LNCaP clone FGC (cell line): ENCODE measurements at regions not wholly inside any gene's neighbourhood (a gene's known extent, or its start where the extent isn't known, plus 50 kb on each side); places are given as distances from the start of the nearest gene placed in this dataset.

Experiments
- DNase-seq: peaks from one replicate; pipeline ENCODE4 v3.0.0-alpha.2; 2011; ENCODE audit warnings: low read depth
- H3K4me3 ChIP-seq: 2 replicates; pipeline ENCODE4 v1.5.1; 2011; ENCODE audit warnings: mild to moderate bottlenecking, low read depth, low read length, control low read depth
- TF ChIP-seq, protein P1 (sequence below): IDR thresholded peaks from 2 replicates; pipeline ENCODE4 v1.5.1; 2012; ENCODE audit warnings: mild to moderate bottlenecking; ENCODE audit not compliant: control insufficient read depth, insufficient read depth; ENCODE audit errors: extremely low read depth

DNA sequence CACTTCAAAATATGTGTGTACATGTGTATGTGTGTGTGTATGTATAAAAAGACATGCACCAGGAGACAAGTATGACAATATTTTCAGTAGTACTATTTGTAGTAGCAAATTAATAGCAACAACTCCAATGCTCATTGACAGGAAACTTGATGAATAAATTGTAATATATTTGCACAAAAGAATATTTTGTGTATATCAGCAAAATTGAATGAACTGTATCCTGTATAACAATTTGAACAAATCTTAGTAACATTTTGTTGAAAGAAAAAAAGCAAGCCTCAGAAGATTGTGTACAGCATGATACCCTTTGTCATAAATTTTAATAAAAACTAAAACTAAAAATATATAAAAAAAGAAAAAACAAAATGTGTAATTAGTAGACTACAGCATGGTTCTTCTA, 1367.3 kb upstream of the TMEFF2 start:
- TF ChIP-seq, protein P1, sequence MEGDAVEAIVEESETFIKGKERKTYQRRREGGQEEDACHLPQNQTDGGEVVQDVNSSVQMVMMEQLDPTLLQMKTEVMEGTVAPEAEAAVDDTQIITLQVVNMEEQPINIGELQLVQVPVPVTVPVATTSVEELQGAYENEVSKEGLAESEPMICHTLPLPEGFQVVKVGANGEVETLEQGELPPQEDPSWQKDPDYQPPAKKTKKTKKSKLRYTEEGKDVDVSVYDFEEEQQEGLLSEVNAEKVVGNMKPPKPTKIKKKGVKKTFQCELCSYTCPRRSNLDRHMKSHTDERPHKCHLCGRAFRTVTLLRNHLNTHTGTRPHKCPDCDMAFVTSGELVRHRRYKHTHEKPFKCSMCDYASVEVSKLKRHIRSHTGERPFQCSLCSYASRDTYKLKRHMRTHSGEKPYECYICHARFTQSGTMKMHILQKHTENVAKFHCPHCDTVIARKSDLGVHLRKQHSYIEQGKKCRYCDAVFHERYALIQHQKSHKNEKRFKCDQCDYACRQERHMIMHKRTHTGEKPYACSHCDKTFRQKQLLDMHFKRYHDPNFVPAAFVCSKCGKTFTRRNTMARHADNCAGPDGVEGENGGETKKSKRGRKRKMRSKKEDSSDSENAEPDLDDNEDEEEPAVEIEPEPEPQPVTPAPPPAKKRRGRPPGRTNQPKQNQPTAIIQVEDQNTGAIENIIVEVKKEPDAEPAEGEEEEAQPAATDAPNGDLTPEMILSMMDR = no peak

DNA sequence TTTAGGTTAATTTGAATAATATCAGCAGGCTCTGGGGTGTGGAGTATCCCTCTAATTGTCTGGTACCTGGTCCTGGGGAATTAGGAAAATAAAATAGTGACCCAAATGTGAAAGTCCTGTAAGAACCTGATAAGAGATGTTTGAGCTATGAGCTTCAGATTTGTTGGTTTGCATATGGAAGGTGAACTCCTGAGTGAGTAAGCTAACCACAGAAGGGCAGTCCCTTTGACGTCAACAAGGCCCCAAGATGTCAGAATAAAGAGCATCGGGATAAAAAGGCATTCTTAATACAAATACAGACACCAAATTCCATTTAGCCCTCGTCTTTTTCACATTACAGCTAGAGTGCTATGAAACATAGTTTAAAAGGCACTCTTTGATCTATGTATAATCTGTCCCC, 1366.3 kb upstream of the TMEFF2 start:
- DNase-seq = no peak
- H3K4me3 ChIP-seq = no peak overlapping the region
- TF ChIP-seq, protein P1 = no peak

More for the DNA sequence above, 1367.3 kb upstream of the TMEFF2 start:
- H3K4me3 ChIP-seq = no peak overlapping the region
- no peak for DNase-seq

DNA sequence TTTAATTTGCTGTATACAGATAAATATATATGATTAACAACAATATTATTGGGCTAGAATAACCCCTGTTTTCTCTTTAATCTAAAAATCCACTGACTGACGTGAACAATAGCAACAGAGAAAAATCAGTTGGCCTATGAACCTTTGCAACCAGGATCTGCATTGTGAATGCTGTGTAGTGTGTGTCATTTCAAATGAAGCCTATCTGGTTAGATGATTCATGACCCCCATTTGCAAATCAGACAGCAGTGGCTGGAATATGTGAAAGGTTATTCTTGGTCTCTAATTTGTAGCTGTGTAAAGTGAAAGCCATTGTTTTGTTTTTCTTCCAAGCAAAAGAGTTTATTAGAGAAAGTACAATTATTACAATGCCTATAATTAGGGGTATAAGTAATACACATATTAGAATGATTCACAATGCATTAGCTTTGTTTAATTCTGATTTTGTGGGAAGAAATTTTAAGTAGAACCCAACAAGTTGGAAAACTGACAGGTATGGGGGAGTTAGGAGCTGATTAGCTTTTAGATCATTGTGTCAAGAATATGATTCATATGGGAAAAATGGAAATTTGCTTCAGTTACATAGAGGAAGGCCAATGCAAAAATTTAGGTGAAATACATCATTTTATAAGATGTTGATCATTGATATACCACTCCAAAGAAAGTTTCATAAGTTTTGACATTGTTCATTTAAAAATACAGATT, 1362.2 kb upstream of the TMEFF2 start:
- DNase-seq = no peak
- no peak overlapping the region for H3K4me3 ChIP-seq
- TF ChIP-seq, protein P1 = no peak

DNA sequence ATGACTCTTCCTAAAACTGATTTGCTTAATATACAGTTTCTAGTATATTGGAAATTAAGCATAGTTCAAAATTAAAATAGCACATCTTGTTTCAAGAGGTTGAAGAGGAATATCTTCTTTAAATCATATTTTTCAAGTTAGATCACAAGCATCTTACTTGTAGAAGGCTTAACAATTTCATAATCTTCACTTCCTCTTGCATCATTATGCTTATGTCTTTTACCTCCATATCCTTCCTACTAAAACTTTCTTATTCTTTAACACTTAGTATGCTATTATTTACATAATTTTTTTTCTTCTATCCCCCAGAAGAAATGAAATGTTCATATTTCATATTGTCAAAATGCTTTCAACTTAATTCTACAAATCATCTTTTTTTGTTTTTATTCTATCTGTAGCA, 1354.9 kb upstream of the TMEFF2 start:
- no peak for DNase-seq
- TF ChIP-seq, protein P1 = no peak
- no peak overlapping the region for H3K4me3 ChIP-seq

DNA sequence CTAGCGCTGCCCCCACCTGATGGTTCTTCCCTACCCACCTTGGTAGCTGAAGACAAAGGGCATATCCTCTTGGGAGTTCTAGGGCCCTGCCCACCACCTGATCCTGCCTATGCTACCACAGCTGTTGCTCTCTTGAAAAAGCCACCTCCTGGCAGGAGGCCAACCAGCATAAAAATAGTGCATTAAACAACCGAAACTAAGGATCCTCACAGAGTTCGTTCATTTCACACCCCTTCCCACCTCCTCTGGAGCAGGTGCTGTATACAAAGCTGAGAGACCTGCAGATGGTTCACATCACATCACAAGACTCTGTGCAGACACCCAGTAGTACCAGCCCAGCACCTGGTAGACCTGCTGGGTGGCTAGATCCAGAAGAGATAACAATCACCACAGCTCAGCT, 1348.0 kb upstream of the TMEFF2 start:
- TF ChIP-seq, protein P1 = no peak
- DNase-seq = no peak
- no peak overlapping the region for H3K4me3 ChIP-seq

DNA sequence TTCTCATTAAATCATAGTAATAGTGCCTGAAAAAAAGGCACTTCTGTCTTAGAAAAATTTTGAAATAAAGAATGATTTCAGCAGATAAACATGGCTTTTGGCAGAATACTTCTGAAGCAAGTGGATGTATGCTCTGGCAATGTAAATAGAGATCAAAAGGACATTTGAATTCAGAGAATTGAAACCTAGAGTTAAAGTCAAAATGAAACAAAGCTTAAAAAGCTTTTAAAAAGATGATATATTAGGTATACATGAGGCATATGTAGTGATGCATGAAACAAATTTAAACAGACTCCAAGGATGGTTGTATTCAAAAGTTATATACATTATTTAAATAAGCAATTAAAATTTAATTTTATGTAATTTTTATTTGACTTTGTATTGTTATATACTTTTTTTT, 1344.5 kb upstream of the TMEFF2 start:
- H3K4me3 ChIP-seq = no peak overlapping the region
- TF ChIP-seq, protein P1 = no peak
- no peak for DNase-seq

DNA sequence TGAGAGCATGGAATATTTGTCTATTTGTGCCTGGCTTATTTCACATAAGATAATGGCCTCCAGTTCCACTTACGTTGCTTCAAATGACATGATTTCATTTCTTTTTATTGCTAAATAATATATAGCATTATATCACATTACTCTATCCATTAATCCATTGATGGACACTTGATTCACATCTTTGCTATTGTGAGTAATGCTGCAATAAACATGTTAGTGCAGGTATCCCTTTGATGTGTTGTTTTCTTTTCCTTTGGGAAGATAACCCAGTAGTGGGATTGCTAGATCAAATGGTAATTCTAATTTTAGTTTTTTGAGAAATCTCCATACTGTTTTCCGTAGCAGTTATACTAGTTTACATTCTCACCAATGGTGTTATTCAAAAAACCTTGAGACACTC, 1343.3 kb upstream of the TMEFF2 start:
- H3K4me3 ChIP-seq = no peak overlapping the region
- DNase-seq = no peak
- TF ChIP-seq, protein P1 = no peak
